Hematopoietic multipotent progenitor cell treated with erythropoietin and hydrocortisone succinate and interleukin-3 and kit ligand, for 4 days (in vitro differentiated cells): ENCODE measurements at regions not wholly inside any gene's neighbourhood (a gene's known extent, or its start where the extent isn't known, plus 50 kb on each side); places are given as distances from the start of the nearest gene placed in this dataset.

Experiments
- DNase-seq: peaks from one replicate; pipeline ENCODE4 v3.0.0-alpha.2; 2015

GRCh38 chr6:109225946-109226345 is 130.6 kb downstream of the CEP57L1 start:
- no peak for DNase-seq

GRCh38 chr6:109224994-109225393 is 129.7 kb downstream of the CEP57L1 start:
- DNase-seq = no peak

- no peak for DNase-seq
Measured at GRCh38 chr6:109224107-109224875, 129.0 kb downstream of the CEP57L1 start.

- DNase-seq = peak; percentile 56
Measured at GRCh38 chr6:109222848-109223247, 127.5 kb downstream of the CEP57L1 start.

GRCh38 chr6:109221543-109222195 is 126.4 kb downstream of the CEP57L1 start:
- DNase-seq = no peak
